ENCODE measurements at regions not wholly inside any gene's neighbourhood (a gene's known extent, or its start where the extent isn't known, plus 50 kb on each side); places are given as distances from the start of the nearest gene placed in this dataset.
"Not testable (repeated sequence)": the region's sequence is repeated elsewhere in the genome, so short reads cannot be mapped to it uniquely, and the experiment has no call there.

DNA sequence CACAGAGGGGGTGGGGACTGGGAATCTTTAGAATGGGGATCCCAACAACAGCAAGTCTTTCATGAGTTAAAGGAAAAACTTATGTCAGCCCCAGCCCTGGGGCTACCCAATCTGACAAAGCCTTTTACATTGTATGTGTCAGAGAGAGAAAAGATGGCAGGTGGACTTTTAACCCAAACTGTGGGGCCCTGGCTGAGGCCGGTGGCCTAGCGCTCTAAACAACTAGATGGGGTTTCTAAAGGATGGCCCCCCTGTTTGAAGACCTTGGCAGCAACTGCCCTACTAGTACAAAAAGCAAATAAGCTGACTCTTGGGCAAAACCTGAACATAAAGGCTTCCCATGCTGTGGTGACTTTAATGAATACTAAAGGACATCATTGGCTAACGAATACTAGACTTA lies 83.9 kb upstream of the TANC1 start:
- not testable (repeated sequence) for ATAC-seq (ENCODE audit: low read depth in 2 of 2); H3K27ac Mint-ChIP-seq; DNase-seq; H3K4me1 Mint-ChIP-seq; H3K27me3 Mint-ChIP-seq; H3K4me3 Mint-ChIP-seq; H3K9me3 ChIP-seq (ENCODE audit: control insufficient read depth in 2 of 2, low read length in 2 of 2); H3K4me1 ChIP-seq (ENCODE audit: control insufficient read depth, insufficient read depth, low read length, poor library complexity, severe bottlenecking); H3K4me3 ChIP-seq (ENCODE audit: low read depth, low read length); H3K9me3 Mint-ChIP-seq; H3K27me3 ChIP-seq (ENCODE audit: control insufficient read depth, insufficient read depth, low read length); H3K36me3 ChIP-seq (ENCODE audit: control insufficient read depth, insufficient read depth, low read length); H3K36me3 Mint-ChIP-seq; H3K27ac ChIP-seq (ENCODE audit: insufficient read depth, low read length, poor library complexity, severe bottlenecking)

DNA sequence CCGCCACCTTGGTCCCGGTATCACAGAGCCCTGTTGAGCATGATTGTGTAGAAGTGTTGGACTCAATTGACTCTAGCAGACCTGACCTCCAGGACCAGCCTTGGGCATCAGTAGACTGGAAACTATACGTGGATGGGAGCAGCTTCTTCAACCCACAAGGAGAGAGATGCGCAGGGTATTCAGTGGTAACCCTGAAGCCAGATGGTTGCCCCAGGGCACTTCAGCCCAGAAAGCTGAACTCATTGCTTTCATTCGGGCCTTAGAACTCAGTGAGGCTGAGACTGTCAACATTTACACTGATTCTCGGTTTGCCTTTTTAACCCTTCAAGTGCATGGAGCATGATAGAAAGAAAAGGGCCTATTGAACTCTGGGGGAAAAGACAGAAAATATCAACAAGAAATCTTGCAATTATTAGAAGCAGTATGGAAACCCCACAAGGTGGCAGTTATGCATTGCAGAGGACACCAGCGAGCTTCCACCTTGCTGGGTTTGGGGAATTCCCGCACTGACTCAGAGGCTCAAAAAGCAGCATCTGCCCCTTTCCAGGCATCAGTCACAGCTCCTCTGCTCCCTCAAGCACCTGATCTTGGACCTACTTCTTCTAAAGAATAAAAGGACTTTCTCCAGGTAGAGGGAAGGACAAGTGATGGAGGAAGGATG lies 83.3 kb upstream of the TANC1 start:
- H3K27me3 Mint-ChIP-seq; H3K9me3 ChIP-seq (ENCODE audit: control insufficient read depth in 2 of 2, low read length in 2 of 2); DNase-seq; H3K4me3 ChIP-seq (ENCODE audit: low read depth, low read length); H3K4me1 Mint-ChIP-seq; H3K27me3 ChIP-seq (ENCODE audit: control insufficient read depth, insufficient read depth, low read length); H3K27ac ChIP-seq (ENCODE audit: insufficient read depth, low read length, poor library complexity, severe bottlenecking); H3K27ac Mint-ChIP-seq; H3K4me1 ChIP-seq (ENCODE audit: control insufficient read depth, insufficient read depth, low read length, poor library complexity, severe bottlenecking); H3K36me3 ChIP-seq (ENCODE audit: control insufficient read depth, insufficient read depth, low read length); ATAC-seq (ENCODE audit: low read depth in 2 of 2); H3K9me3 Mint-ChIP-seq; H3K36me3 Mint-ChIP-seq; H3K4me3 Mint-ChIP-seq: not testable (repeated sequence)

DNA sequence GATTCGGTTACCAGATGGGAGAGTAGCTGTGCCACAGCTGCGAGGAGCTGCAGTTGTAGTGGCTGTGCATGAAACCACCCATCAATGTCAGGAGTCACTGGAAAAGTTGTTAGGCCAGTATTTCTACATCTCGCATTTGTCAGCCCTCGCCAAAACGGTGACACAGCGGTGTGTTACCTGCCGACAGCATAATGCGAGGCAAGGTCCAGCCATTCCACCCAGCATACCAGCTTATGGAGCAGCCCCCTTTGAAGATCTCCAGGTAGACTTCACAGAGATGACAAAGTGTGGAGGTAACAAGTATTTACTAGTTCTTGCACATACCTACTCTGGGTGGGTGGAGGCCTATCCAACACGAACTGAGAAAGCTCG lies 82.8 kb upstream of the TANC1 start:
- H3K27ac Mint-ChIP-seq; H3K4me1 Mint-ChIP-seq; H3K4me3 Mint-ChIP-seq; H3K9me3 ChIP-seq (ENCODE audit: control insufficient read depth in 2 of 2, low read length in 2 of 2); H3K4me1 ChIP-seq (ENCODE audit: control insufficient read depth, insufficient read depth, low read length, poor library complexity, severe bottlenecking); H3K4me3 ChIP-seq (ENCODE audit: low read depth, low read length); H3K27me3 Mint-ChIP-seq; DNase-seq; H3K36me3 Mint-ChIP-seq; H3K36me3 ChIP-seq (ENCODE audit: control insufficient read depth, insufficient read depth, low read length); ATAC-seq (ENCODE audit: low read depth in 2 of 2); H3K27ac ChIP-seq (ENCODE audit: insufficient read depth, low read length, poor library complexity, severe bottlenecking); H3K27me3 ChIP-seq (ENCODE audit: control insufficient read depth, insufficient read depth, low read length); H3K9me3 Mint-ChIP-seq: not testable (repeated sequence)

DNA sequence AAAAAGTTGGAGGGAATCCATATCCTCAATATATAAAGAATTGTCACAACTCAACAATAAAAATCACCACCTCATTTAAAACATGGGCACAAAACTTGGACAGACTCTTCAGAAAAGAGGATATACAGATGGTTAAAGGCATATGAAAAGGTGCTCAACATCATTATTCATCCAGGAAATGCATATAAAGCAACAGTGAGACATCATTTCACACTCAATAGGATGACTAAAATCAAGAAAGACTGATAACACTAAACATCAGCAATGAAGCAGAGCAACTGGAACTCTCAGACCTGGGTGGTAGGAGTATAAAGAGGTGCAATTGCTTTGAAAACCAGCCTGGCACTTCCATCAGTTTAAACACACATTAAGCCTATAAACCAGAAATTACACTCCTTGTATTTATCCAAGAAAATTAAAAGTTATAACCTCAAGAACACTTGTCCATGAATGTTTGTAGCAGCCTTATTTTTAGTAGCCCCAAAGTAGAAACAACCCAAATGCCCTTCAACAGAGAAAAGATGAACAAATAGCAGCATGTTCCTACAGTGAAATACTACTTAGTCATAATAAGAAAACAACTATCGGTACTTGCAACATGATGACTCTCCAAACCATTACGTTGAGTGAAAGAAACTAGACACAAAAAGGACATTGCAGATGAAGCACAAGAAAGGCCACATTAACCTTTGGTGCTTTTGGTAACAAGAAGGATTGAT lies 79.1 kb upstream of the TANC1 start:
- H3K27ac ChIP-seq (ENCODE audit: insufficient read depth, low read length, poor library complexity, severe bottlenecking) = no peak overlapping the region
- Mint-ChIP-seq H3K4me3 (no peak overlapping the region), H3K27ac (no peak overlapping the region), H3K27me3 (no peaks in the 10 kb centered on the region), H3K9me3 (peaks cover 0 to 2% (median 0%) of the 10 kb centered on the region in 7 donors), H3K4me1 (no peaks in the 10 kb centered on the region), H3K36me3 (no peaks in the 10 kb centered on the region)
- ATAC-seq (ENCODE audit: low read depth in 2 of 2) (no peak), DNase-seq (no peak)
- no peak overlapping the region for H3K4me3 ChIP-seq (ENCODE audit: low read depth, low read length)
- H3K36me3 ChIP-seq (ENCODE audit: control insufficient read depth, insufficient read depth, low read length) = no peaks in the 10 kb centered on the region
- H3K4me1 ChIP-seq (ENCODE audit: control insufficient read depth, insufficient read depth, low read length, poor library complexity, severe bottlenecking) = no peaks in the 10 kb centered on the region
- H3K27me3 ChIP-seq (ENCODE audit: control insufficient read depth, insufficient read depth, low read length) = no peaks in the 10 kb centered on the region
- no peaks in the 10 kb centered on the region for H3K9me3 ChIP-seq (ENCODE audit: control insufficient read depth in 2 of 2, low read length in 2 of 2)

DNA sequence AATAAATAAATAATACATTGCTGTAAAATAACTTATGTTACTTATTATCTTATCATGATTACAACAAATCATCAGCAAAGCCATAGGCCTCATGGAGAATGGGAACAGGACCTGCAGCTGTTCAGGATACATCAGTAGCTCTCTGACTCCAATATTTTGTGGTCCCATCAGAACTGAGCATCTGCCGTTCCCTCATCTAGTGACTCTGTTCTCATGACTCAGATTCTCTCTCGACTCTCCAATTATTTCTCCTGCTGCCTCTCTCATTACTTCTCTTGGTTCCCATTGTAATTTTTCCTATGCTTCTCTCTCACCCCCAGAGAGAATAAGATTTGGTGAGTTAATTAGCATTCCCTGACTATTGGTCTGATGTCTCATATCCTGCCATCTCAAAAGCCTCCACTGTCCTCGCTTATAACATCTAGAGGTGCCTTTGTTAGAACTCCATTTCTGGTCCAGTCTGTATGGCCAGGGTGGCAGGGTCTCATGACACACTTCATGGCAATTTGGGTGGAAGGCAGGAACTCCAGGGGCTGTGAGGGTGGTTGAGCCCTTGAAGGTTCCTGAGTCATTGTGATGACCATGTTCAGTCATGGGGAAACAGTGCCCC lies 78.0 kb upstream of the TANC1 start:
- no peak overlapping the region for H3K27ac ChIP-seq (ENCODE audit: insufficient read depth, low read length, poor library complexity, severe bottlenecking)
- Mint-ChIP-seq H3K4me3 (no peak overlapping the region), H3K27ac (peak overlapping the region in 1 of 3 donors; percentile 30), H3K4me1 (no peaks in the 10 kb centered on the region), H3K27me3 (no peaks in the 10 kb centered on the region), H3K36me3 (no peaks in the 10 kb centered on the region), H3K9me3 (peaks cover 0 to 2% (median 0%) of the 10 kb centered on the region in 7 donors)
- H3K27me3 ChIP-seq (ENCODE audit: control insufficient read depth, insufficient read depth, low read length) = no peaks in the 10 kb centered on the region
- DNase-seq (no peak), ATAC-seq (ENCODE audit: low read depth in 2 of 2) (no peak)
- no peak overlapping the region for H3K4me3 ChIP-seq (ENCODE audit: low read depth, low read length)
- H3K9me3 ChIP-seq (ENCODE audit: control insufficient read depth in 2 of 2, low read length in 2 of 2) = no peaks in the 10 kb centered on the region
- H3K36me3 ChIP-seq (ENCODE audit: control insufficient read depth, insufficient read depth, low read length) = no peaks in the 10 kb centered on the region
- H3K4me1 ChIP-seq (ENCODE audit: control insufficient read depth, insufficient read depth, low read length, poor library complexity, severe bottlenecking) = no peaks in the 10 kb centered on the region

DNA sequence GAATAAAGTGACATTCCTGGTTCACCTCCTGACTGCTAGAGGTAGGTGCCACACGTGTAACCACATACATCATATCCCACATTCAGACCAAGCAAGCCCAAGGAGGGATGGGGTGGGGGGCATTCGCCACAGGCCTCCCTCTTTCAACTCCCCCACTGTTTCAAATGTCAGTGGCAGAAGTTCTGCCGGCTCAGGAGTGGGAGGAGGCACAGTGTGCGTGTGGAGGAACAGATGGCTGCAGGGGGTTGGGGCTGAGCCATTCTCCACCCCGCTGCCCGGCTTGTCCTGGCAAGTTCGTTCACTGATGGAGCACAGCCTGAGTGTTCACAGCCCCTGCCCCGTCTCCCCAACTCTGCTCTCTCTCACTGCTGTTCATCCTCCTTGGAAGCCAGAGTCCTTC lies 75.4 kb upstream of the TANC1 start:
- no peaks in the 10 kb centered on the region for H3K36me3 Mint-ChIP-seq
- H3K4me3 Mint-ChIP-seq = no peak overlapping the region
- DNase-seq (no peak), ATAC-seq (ENCODE audit: low read depth in 2 of 2) (no peak)
- Histone ChIP-seq H3K4me3 (ENCODE audit: low read depth, low read length) (no peak overlapping the region), H3K4me1 (ENCODE audit: control insufficient read depth, insufficient read depth, low read length, poor library complexity, severe bottlenecking) (no peaks in the 10 kb centered on the region), H3K27me3 (ENCODE audit: control insufficient read depth, insufficient read depth, low read length) (no peaks in the 10 kb centered on the region), H3K27ac (ENCODE audit: insufficient read depth, low read length, poor library complexity, severe bottlenecking) (no peak overlapping the region), H3K36me3 (ENCODE audit: control insufficient read depth, insufficient read depth, low read length) (no peaks in the 10 kb centered on the region), H3K9me3 (ENCODE audit: control insufficient read depth in 2 of 2, low read length in 2 of 2) (no peaks in the 10 kb centered on the region)
- no peaks in the 10 kb centered on the region for H3K4me1 Mint-ChIP-seq
- peaks cover 0 to 2% (median 0%) of the 10 kb centered on the region in 7 donors for H3K9me3 Mint-ChIP-seq
- no peak overlapping the region for H3K27ac Mint-ChIP-seq
- no peaks in the 10 kb centered on the region for H3K27me3 Mint-ChIP-seq

DNA sequence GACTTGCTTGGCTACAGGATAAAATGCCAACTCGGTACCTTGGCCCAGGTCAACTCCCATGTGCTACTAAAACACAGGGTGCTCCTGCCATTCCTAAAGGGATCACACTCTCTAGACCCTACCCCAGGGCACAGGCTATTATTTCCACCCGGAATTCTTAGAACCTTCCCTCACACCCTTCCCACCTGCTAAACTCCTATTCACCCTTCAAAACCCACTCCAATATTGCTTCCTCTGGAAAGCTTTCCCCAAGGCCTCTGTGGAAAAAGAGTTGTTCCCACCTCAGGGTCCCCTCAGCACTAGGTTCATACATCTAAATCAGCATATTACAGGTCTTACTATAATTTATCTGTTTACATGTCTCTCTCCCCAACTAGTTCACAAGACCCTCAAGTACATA lies 75.0 kb upstream of the TANC1 start:
- Mint-ChIP-seq H3K4me3 (no peak overlapping the region), H3K9me3 (peaks cover 0 to 2% (median 0%) of the 10 kb centered on the region in 7 donors), H3K36me3 (no peaks in the 10 kb centered on the region), H3K27me3 (peaks cover under 1% of the 10 kb centered on the region), H3K27ac (no peak overlapping the region), H3K4me1 (no peaks in the 10 kb centered on the region)
- Histone ChIP-seq H3K4me3 (ENCODE audit: low read depth, low read length) (no peak overlapping the region), H3K27ac (ENCODE audit: insufficient read depth, low read length, poor library complexity, severe bottlenecking) (no peak overlapping the region), H3K4me1 (ENCODE audit: control insufficient read depth, insufficient read depth, low read length, poor library complexity, severe bottlenecking) (no peaks in the 10 kb centered on the region), H3K27me3 (ENCODE audit: control insufficient read depth, insufficient read depth, low read length) (no peaks in the 10 kb centered on the region), H3K9me3 (ENCODE audit: control insufficient read depth in 2 of 2, low read length in 2 of 2) (no peaks in the 10 kb centered on the region), H3K36me3 (ENCODE audit: control insufficient read depth, insufficient read depth, low read length) (no peaks in the 10 kb centered on the region)
- DNase-seq (no peak), ATAC-seq (ENCODE audit: low read depth in 2 of 2) (no peak)

DNA sequence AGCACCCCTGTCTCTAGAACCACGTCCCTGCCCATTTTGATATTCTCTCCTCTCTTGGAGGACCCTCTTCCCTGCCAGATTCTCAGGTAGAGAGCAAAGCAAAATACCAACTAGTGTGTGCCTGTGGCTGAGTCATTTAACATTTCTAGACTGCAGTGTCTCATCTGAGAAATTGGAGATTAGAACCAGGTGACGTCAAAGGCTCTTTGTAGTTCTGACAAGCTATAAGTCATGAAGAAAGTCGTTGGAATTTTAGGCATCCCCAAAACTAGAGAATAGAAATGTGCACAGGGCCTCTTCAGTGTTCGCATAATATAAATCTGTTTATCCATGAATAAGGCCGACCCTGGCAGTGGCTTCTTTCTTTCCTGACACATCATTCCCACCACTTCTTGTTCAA lies 74.4 kb upstream of the TANC1 start:
- no peak for DNase-seq
- H3K27ac ChIP-seq (ENCODE audit: insufficient read depth, low read length, poor library complexity, severe bottlenecking) = no peak overlapping the region
- H3K27me3 Mint-ChIP-seq = peaks cover 6% of the 10 kb centered on the region
- no peak overlapping the region for H3K4me3 ChIP-seq (ENCODE audit: low read depth, low read length)
- H3K4me1 ChIP-seq (ENCODE audit: control insufficient read depth, insufficient read depth, low read length, poor library complexity, severe bottlenecking) = no peaks in the 10 kb centered on the region
- H3K27ac Mint-ChIP-seq = peak overlapping the region in 1 of 3 donors; percentile 12
- no peaks in the 10 kb centered on the region for H3K4me1 Mint-ChIP-seq
- no peak for ATAC-seq (ENCODE audit: low read depth in 2 of 2)
- H3K27me3 ChIP-seq (ENCODE audit: control insufficient read depth, insufficient read depth, low read length) = no peaks in the 10 kb centered on the region
- H3K9me3 Mint-ChIP-seq = peaks cover 0 to 2% (median 0%) of the 10 kb centered on the region in 7 donors
- H3K9me3 ChIP-seq (ENCODE audit: control insufficient read depth in 2 of 2, low read length in 2 of 2) = no peaks in the 10 kb centered on the region
- H3K4me3 Mint-ChIP-seq = no peak overlapping the region
- no peaks in the 10 kb centered on the region for H3K36me3 ChIP-seq (ENCODE audit: control insufficient read depth, insufficient read depth, low read length)
- H3K36me3 Mint-ChIP-seq = no peaks in the 10 kb centered on the region
